T-helper 1 cell treated with Interleukin-12 subunit alpha and Interleukin-12 subunit beta and Interleukin-4 antibody, amounts not matched to agents 30 ng/mL and 1 ng/mL, for 36 hours (primary cell): ENCODE measurements at regions not wholly inside any gene's neighbourhood (a gene's known extent, or its start where the extent isn't known, plus 50 kb on each side); places are given as distances from the start of the nearest gene placed in this dataset.

Experiments
- intact Hi-C: fragments of 100-400 bp; cut with micrococcal nuclease; formaldehyde crosslinking; loops from one replicate; pipeline ENCODE4 v1.15.1; 2024

DNA sequence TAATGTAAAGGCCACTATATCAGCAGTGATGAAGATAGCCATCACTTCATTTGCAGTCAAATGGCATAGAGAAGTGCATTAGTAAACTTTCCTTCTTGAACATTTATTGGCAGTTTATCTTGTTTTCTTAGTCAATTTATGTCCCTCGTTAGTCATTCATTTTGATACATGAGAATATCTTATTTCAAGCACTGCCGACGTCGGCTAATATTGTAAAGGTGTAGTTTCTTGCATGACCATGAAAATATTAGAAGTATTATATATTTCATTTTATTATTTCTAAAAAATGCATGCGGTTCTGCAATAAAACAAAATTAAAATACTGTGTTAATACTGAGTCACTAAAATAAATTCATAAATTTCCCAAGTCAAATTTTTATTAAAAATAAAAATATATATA, 751.6 kb upstream of the ROBO1 start:
- intact Hi-C loops, result no loop called here

DNA sequence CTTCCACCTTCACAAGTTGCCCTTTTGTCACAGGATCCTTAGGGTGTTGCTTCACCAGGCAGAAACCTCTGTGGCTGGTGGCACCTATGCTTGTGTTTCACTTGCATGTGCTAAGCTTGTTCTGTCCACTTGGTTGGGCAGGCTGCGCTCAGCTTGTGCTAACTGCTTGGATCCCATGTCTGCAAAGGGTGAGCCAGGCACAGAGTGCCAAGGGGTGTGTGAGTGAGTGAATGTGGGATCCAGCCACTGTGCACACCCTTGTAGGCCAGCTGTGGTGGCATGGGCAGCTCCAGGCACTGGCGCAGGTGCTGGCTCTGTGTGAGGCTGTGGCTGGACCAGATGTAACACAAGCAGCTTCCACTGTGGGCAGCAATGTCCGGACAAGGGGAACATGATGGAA, 728.7 kb upstream of the ROBO1 start:
- intact Hi-C loops, result no loop called here

DNA sequence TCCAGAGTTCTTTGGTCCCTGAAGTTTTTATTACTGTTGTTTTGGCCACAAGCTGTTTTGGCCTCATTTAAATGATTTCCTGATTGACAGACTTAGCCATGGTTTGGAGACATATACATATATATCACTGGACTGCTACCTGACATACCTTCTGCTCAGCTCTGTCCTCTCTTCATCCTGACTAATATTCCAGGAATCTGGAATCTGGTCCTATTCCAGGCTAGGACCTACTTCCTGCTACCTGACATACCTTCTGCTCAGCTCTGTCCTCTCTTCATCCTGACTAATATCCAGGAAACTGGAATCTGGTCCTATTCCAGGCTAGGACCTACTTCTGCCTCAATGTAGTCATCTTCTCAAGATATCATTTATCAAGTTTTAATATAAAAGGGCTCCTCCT, 724.4 kb upstream of the ROBO1 start:
- intact Hi-C loops, result no loop called here

DNA sequence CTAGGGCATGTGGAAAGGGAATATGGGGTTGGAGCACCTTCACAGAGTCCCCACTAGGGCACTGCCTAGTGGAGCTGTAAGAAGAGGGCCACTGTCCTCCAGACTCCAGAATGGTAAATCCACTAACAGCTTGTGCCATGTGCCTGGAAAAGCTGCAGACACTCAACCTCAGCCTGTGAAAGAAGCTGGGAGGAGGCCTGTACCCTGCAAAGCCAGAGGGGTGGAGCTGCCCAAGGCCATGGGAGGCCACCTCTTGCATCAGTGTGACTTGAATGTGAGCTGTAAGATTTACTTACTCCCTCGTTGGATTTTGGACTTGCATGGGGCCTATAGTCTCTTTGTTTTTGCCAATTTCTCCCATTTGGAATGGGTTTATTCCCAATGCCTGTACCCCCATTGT, 705.2 kb upstream of the ROBO1 start:
- intact Hi-C loops, result no loop called here

DNA sequence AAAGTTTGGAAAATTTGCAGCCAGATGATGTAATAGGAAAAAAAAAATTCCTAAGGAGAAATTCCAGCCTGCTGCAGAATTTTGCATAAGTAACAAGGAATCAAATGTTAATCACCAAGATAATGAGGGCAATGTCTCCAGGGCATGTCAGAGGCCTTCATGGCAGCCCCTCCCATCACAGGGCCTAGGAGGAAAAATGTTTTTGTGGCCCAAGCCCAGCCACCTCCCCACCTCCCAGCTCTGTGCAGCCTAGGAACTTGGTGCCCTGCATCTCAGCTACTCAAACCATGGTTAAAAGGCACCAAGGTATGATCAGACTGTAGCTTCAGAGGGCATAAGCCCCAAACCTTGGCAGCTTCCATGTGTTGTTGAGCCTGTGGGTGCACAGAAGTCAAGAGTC, 704.7 kb upstream of the ROBO1 start:
- intact Hi-C loops, result no loop called here

DNA sequence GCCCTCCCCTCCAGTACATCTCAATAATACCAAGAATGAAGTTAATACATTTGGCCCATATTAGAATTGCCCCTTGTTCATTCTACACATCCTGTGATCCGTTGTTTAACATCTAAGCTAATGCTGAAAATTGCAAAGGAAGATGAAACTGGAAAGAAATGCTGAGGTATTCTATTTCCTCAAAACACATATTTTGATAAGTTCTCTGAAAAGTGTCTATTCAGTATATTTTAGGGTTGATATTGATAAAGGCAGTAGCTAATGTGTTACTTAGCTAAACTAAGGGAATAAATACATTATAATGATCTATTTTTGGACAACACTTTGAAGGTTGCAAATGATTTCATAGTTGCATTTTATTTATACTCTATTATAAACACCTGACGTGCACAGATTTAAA, 702.6 kb upstream of the ROBO1 start:
- intact Hi-C loops, result no loop called here

DNA sequence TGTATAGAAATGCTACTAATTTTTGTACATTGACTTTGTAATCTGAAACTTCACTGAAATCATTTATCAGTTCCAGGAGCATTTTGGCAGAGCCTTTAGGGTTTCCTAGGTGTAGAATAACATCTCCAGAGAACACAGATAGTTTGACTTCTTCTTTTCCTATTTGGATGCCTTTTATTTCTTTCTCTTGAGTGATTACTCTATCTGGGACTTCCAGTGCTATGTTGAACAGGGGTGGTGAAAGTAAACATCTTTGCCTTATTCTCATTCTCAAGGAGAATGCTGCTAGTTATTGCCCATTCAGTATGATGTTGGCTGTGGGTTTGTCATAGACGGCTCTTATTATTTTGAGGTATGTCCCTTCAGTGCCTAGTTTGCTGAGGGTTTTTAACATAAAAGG, 697.9 kb upstream of the ROBO1 start:
- intact Hi-C loops, result no loop called here

DNA sequence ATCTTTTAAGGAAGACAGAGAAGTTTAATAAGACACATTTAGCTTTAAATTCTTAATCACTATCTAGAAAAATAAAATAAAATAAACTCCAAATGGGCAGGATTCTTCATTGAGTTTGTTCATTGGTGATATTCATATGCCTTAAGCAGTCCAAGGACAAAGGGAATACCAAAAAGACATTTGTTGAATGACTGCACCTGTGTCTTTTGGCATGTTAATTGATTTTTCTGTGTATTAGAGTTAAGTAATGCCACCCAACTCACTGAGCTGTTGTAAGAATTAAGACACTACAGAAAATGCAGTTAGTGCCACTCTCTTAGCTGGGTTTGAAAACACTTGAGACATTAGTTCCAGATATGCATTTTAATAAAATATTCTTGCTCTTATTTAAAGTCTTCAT, 683.6 kb upstream of the ROBO1 start:
- intact Hi-C loops, result no loop called here

DNA sequence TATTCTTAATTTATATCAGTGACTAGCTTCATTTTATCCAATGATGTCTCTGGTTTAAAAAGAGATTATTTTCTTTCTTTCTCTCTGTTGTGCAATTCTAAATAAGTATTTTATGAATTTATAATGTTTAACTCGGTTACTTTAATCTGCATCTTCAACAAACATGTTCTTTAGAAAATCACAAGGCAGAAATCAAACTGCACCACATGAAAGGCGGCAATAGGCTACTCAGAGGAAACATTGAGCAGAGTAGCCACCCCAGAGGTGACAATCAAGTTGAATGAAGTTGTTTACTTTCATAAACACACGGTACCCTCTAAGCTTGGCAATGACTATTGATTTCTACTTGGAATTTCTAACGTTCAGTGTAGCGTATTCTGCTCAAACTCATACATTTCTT, 677.8 kb upstream of the ROBO1 start:
- intact Hi-C loops, result no loop called here

DNA sequence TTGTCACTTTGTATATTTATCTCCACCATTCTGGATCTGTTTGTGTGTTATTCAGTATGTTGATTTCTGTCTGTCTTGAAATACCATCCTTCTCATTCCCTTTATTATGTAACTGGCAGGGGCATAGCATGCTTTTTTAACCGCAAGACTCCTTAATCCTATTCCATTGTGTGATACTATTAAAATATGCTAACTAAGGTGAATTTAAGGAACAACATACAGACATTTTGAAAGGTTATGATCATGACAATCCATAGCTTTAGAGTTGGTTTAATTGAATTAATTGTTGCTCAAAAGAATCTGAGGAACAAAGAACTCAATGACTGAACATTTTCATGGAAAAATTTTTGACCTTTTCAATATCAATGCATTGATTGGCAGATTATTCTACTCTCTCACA, 677.3 kb upstream of the ROBO1 start:
- intact Hi-C loops, result no loop called here

DNA sequence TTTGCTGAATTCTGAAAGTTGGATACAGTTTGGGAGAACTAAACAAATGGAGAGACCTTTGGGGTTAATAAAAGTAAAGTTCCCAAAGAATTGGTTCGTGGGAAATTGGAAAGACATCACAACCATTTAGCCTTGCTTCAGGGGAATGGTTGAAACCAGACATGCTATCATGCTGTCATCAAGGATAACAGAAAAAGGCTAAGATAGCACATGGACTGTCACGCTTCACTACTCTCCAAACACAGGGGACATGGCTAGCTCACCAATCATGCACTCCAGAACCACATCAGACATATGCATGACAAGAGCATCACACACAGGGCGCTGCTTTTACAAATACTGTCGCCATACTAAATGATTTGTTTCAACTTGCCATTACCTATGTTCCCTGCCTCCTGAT, 671.7 kb upstream of the ROBO1 start:
- intact Hi-C loops, result no loop called here

DNA sequence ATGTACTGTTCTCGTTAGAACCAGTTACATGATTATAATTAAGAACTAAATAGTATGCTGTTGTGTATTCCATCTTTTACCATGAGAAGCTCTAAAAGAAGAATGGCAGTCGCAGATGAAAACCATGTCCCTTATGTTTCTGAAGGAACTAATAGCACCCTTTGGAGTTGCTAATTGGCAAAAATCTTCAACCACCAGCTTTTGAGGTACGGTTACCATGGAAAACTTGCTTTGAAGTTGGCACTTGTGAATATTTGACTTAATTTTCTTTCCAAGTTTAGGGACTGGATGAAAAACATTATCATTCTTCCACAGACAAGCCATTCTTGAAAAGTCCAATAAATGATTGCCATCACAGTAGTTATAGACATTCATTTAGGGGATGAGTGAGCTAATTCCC, 666.6 kb upstream of the ROBO1 start:
- intact Hi-C loops, result no loop called here

DNA sequence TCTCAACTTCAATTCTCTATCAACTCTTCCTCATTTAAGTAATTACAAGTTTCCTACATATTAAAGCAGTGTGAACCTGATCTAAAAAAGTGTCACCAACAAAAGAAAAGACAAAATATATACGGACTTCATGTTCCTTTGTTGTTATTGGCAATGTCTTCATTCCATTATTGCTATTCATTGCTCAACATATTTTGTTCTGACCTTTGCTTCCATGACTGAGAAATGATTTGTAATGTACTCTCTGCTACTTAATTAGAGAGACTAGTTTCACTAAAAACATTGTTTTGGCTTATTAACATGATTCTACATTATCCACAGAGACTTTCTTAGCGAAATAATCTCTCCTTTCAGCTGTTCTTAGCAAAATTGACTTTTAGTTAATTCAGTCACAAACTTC, 657.2 kb upstream of the ROBO1 start:
- intact Hi-C loops, result no loop called here

DNA sequence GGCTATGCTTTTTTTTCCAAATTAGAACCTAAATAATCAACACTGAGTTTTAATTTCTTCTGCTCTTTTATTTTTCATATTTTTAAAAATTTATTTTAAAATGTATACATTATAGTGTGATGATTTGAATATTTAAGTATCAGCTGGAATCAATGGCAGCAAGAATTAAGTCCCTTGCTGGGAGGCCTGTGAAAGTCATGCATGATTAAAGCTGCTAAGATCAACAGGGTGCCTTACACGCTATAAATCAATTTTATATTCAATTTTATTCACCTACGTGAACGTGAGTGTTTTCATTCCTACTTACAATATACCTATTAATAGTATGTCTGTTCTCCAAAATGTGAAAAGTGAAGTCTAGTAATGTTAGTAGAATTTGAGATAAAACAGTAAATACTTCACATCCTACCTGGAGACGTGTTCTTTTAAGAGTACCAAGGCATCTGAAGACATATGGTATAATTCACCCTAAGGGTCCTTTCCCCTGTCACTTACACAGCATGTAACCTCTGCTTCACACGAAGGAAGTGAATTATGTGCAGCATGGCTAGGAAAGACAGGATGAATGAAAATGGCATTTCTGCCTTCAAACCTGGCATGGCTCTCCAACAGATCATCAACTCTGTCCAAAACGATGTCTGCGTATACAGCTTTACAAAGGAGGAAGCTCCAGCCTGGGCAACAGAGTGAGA, 640.4 kb upstream of the ROBO1 start:
- intact Hi-C loops, result no loop called here

DNA sequence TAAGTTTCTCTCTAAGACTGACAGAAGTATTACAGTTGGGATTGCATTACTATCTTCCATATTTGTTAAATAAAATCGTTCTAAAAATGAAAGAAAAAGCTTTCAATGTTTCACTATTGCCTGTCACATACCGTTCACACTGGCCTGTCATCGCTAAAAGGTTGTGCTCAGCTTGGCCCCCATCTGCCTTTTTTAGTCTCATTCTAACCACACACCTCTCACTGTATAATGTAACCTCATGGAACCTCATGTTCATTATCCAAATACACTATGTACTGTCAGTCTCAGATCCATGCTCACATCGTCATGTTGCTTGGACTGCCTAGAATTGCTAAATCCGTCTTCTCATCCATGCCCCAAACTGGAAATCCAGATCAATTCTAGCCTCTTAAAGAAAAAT, 637.8 kb upstream of the ROBO1 start:
- intact Hi-C loops, result no loop called here

DNA sequence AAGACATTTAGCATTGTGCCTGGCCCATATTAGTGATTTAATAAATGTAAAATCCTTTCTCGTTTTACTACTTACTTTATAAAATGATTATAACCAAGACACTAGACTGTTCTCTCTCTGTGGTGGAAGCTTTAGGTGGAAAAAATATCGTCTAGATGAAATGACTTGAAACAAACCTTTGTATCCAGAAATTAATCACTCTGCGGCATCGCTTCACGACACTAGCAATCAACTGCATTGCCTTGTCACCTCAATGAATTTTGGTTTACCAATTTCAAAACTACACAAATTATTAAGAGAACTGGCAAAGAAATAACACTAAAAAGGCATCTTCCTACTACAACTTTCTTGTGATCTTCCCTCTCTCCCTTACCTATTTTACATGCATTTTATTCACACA, 627.2 kb upstream of the ROBO1 start:
- intact Hi-C loops, result no loop called here

DNA sequence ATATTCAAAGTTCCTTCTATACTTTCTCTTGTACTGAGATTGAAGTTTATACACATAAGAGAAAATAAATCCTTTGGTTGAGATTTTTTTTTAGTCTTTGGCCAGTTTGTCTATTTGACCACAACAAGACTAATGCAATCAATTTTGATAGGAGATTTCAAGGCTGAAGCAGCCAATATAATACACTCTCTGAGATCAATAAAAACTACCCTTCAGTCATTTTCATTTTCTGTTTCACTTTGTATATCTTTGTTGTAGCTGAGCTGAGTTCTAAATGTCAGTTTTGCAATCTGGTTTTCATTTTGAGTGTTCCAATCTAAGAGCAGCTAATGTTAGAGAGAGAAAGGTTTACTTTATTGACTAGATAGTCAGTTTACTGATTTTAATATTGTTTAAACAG, 623.8 kb upstream of the ROBO1 start:
- intact Hi-C loops, result no loop called here

DNA sequence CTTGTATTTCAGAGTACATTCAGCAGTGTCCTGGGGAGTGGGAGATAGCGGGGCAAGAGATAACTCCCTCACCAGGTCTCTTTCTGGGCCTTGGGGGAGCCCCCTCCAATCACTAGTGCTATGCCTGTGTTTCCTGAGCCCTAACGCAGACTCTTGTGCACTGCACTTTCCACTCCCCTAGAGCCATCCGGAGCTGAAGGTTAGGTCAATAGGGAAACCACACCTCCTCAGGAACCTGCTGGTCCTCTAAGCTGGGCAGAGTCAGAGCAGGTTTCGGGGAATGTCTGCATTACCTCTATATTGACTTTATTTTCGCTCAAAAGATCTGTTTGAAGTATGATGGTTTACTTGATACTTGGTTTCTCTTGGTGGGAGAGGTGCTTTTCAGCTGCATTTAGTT, 617.0 kb upstream of the ROBO1 start:
- intact Hi-C loops, result no loop called here

DNA sequence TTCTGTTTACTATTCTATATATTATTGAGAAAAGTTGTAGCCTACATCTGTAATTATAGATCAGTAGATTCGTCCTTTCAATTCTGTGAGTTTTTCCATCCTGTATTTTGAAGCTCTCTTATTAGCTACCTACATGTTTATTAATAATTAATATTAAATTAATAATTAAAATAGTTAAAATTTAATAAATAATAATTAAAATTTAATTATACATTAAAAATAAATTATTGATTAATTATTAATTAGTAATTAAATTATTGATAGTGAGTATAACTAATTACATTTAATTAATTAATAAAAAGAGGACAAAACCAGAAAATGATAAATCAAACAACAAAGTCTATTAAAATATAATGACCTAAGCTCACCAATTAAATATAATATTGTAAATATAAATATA, 606.6 kb upstream of the ROBO1 start:
- intact Hi-C loops, result no loop called here

DNA sequence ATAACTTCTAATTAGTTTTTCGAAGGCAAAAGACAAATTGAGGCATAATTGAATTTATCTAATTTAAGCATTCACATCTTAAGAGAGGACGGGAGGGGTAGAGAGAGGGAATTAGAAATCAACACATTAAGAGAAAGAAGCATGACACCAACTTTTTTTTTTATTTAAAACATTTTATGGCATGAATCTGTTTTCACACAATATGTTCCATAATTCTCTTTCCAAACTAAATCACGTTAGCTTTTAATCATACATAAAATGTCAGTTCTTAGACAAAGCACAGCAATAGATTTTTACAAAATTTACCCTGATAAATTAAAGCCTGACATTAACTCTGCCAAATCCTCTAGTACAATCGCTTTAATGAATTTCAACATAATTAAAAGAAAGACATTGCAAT, 600.8 kb upstream of the ROBO1 start:
- intact Hi-C loops, result no loop called here

DNA sequence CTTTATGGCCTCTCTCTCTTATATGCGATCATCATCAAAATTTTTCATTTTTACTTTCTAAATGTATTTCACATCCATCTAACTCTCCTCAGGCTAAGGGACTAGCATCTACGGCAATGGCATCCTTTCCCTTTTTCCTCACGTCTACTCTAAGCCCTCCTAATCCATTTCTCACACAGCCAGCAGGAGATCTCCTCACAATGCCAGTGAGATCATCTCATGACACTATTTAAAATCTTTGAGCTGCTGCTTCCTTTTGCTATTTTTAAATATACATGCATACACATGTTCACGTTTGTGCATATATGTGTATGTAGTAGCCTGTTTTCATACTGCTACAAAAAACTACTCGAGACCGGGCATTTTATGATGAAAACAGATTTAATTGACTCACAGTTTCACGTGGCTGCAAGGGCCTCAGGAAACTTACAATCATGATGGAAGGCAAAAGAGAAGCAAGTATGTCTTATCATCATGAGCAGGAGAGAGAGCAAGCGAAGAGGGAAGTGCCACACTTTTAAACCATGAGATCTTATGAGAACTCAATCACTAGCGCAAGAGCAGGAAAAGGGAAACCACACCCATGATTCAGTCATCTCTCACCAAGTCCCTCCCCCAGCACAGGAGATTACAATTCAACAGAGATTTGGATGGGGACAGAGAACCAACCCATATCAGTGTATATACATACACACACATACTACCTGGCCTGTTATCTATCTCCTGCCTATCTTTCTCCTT, 599.2 kb upstream of the ROBO1 start:
- intact Hi-C loops, result no loop called here

DNA sequence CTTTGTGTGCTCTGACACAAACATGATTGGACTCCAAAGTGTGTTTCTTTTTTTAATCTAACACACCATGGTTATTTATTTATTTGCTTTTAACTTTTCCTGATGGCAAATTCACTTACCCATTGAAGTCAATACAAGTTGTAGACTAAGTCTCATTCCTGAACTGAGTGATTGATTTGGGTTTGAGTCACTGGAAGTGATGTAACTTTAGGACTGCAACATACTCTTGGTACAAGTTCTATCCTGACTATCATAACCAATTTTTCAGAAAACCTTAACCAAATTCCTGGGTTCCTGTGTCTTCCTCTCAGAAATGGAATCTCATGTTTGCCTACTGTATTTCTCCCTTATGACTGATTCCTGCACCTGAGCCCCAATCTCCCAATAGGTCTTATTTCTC, 590.0 kb upstream of the ROBO1 start:
- intact Hi-C loops, result no loop called here

DNA sequence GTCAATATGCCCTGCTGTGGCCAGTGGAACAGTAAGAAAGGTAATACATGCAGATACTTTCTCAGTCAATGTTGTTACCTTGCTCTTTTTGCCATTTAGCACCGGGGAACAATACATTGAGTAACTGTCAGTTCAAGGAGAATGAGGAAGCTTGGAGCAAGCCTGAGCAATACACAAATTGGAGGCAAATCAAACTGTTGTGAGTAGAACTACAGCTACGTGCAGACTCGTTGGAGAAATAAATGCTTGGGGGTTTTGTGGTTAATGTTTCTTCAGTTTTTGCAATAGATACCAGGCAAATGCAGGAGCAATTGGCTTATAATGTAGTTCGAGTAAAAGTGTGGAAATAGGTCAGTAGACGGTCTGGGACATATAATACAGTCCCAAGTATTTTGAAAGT, 587.3 kb upstream of the ROBO1 start:
- intact Hi-C loops, result no loop called here
